Activated gamma-delta T cell treated with anti-CD3 and anti-CD28 coated beads, Interleukin-2, amount 50 U/mL, for 16 hours (primary cell): ENCODE measurements at regions not wholly inside any gene's neighbourhood (a gene's known extent, or its start where the extent isn't known, plus 50 kb on each side); places are given as distances from the start of the nearest gene placed in this dataset.

Source experiments
- DNase-seq: peaks from one replicate; pipeline ENCODE4 v3.0.0-alpha.2; 2020; ENCODE audit warnings: low read depth

GRCh38 chr7:38002689-38003088, 82.2 kb downstream of the EPDR1 start:
- no peak for DNase-seq

- no peak for DNase-seq
These were observed 86.1 kb downstream of the EPDR1 start for GRCh38 chr7:38006559-38006958.

- no peak for DNase-seq
These were observed 86.7 kb downstream of the EPDR1 start for GRCh38 chr7:38007096-38007495.

GRCh38 chr7:38013246-38013645, 92.8 kb downstream of the EPDR1 start:
- DNase-seq: no peak

GRCh38 chr7:38016567-38016966, 96.1 kb downstream of the EPDR1 start:
- no peak for DNase-seq

GRCh38 chr7:38017320-38017719, 96.9 kb downstream of the EPDR1 start:
- DNase-seq: no peak

- DNase-seq: no peak
These were observed 99.8 kb downstream of the EPDR1 start for GRCh38 chr7:38020121-38020785.

GRCh38 chr7:38021892-38022291, 101.5 kb downstream of the EPDR1 start:
- no peak for DNase-seq

- DNase-seq: no peak
These were observed 105.4 kb downstream of the EPDR1 start for GRCh38 chr7:38025815-38026214.

- no peak for DNase-seq
These were observed 107.5 kb downstream of the EPDR1 start for GRCh38 chr7:38027884-38028455.

- no peak for DNase-seq
These were observed 113.8 kb downstream of the EPDR1 start for GRCh38 chr7:38034062-38034908.

GRCh38 chr7:38040831-38041230, 120.4 kb downstream of the EPDR1 start:
- DNase-seq: no peak

GRCh38 chr7:38049679-38050078, 128.4 kb upstream of the STARD3NL start:
- DNase-seq: no peak

- DNase-seq: no peak
These were observed 126.7 kb upstream of the STARD3NL start for GRCh38 chr7:38051311-38051710.

- DNase-seq: no peak
These were observed 126.3 kb upstream of the STARD3NL start for GRCh38 chr7:38051786-38052185.

- DNase-seq: no peak
These were observed 125.3 kb upstream of the STARD3NL start for GRCh38 chr7:38052786-38053185.

GRCh38 chr7:38054199-38054598, 123.8 kb upstream of the STARD3NL start:
- DNase-seq: no peak

GRCh38 chr7:38057829-38058228, 120.2 kb upstream of the STARD3NL start:
- DNase-seq: no peak

GRCh38 chr7:38060116-38060515, 117.9 kb upstream of the STARD3NL start:
- DNase-seq: no peak

- DNase-seq: no peak
These were observed 117.4 kb upstream of the STARD3NL start for GRCh38 chr7:38060637-38061036.

- DNase-seq: no peak
These were observed 111.7 kb upstream of the STARD3NL start for GRCh38 chr7:38066391-38066790.

- no peak for DNase-seq
These were observed 109.6 kb upstream of the STARD3NL start for GRCh38 chr7:38068461-38068860.

- no peak for DNase-seq
These were observed 109.0 kb upstream of the STARD3NL start for GRCh38 chr7:38069052-38069451.
